Peyer's patch (tissue), 4 donors: ENCODE measurements at regions not wholly inside any gene's neighbourhood (a gene's known extent, or its start where the extent isn't known, plus 50 kb on each side); places are given as distances from the start of the nearest gene placed in this dataset.

Experiments
- POLR2A ChIP-seq, 2 donors: fragments of 450-650 bp; IDR thresholded peaks; one replicate each; pipeline ENCODE4 v1.5.1; 2017; ENCODE audit warnings: antibody characterized with exemption in 2 of 2, mild to moderate bottlenecking in 2 of 2, moderate library complexity in 2 of 2
- TF ChIP-seq, protein P1 (sequence below), 6 experiments: fragments of 450-650 bp in 4 of 6; fragments of 200-600 bp in 2 of 6; sonication (generic) in 1 of 6; IDR thresholded peaks; one replicate each; pipeline ENCODE4 v1.5.1; 2017 to 2019; ENCODE audit warnings: antibody characterized with exemption in 6 of 6, mild to moderate bottlenecking in 3 of 6, moderate library complexity in 1 of 6

GRCh38 chr10:78992333-78992732 is 76.4 kb upstream of the ZMIZ1 start:
- TF ChIP-seq, protein P1, sequence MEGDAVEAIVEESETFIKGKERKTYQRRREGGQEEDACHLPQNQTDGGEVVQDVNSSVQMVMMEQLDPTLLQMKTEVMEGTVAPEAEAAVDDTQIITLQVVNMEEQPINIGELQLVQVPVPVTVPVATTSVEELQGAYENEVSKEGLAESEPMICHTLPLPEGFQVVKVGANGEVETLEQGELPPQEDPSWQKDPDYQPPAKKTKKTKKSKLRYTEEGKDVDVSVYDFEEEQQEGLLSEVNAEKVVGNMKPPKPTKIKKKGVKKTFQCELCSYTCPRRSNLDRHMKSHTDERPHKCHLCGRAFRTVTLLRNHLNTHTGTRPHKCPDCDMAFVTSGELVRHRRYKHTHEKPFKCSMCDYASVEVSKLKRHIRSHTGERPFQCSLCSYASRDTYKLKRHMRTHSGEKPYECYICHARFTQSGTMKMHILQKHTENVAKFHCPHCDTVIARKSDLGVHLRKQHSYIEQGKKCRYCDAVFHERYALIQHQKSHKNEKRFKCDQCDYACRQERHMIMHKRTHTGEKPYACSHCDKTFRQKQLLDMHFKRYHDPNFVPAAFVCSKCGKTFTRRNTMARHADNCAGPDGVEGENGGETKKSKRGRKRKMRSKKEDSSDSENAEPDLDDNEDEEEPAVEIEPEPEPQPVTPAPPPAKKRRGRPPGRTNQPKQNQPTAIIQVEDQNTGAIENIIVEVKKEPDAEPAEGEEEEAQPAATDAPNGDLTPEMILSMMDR (IDR thresholded peaks at IDR 0.05) = no peak
- TF ChIP-seq POLR2A (IDR thresholded peaks at IDR 0.05) = no peak
